GM23338 (cell line): ENCODE measurements at regions not wholly inside any gene's neighbourhood (a gene's known extent, or its start where the extent isn't known, plus 50 kb on each side); places are given as distances from the start of the nearest gene placed in this dataset.

Source experiments
- ATAC-seq: fragments of 200-7000 bp; cut with Tn5 transposase; 3 replicates; pipeline ENCODE4 v1.9.1; 2020
- DNase-seq: peaks from one replicate; pipeline ENCODE4 v3.0.0-alpha.2; 2015; ENCODE audit warnings: low spot score
- H2AFZ ChIP-seq: fragments of 200-600 bp; sonication (generic); 2 replicates; pipeline ENCODE4 v1.8.0; 2016; ENCODE audit warnings: antibody characterized with exemption, mild to moderate bottlenecking, moderate library complexity
- H3F3A ChIP-seq: fragments of 200-600 bp; sonication (generic); replicated peaks from 2 replicates; pipeline ENCODE4 v1.8.0; 2017; ENCODE audit warnings: antibody characterized with exemption, mixed run types, low read depth
- H3K27ac ChIP-seq: fragments of 200-600 bp; sonication (generic); 2 replicates; pipeline ENCODE4 v1.6.1; 2016; ENCODE audit warnings: low read depth
- H3K27me3 ChIP-seq: fragments of 200-600 bp; sonication (generic); 2 replicates; pipeline ENCODE4 v1.8.0; 2016; ENCODE audit warnings: mild to moderate bottlenecking, mixed run types, moderate library complexity; ENCODE audit not compliant: insufficient read depth
- H3K36me3 ChIP-seq: fragments of 200-600 bp; sonication (generic); 2 replicates; pipeline ENCODE4 v1.8.0; 2016; ENCODE audit warnings: mild to moderate bottlenecking; ENCODE audit not compliant: insufficient read depth
- H3K4me1 ChIP-seq: fragments of 200-600 bp; sonication (generic); 2 replicates; pipeline ENCODE4 v1.8.0; 2016; ENCODE audit warnings: mild to moderate bottlenecking, moderate library complexity; ENCODE audit not compliant: insufficient read depth
- H3K4me2 ChIP-seq: fragments of 200-600 bp; sonication (generic); 2 replicates; pipeline ENCODE4 v1.7.1; 2017; ENCODE audit warnings: mixed run types
- H3K4me3 ChIP-seq: fragments of 200-600 bp; sonication (generic); 2 replicates; pipeline ENCODE4 v1.6.1; 2016; ENCODE audit warnings: mixed run types
- H3K79me2 ChIP-seq: fragments of 200-600 bp; sonication (generic); replicated peaks from 2 replicates; pipeline ENCODE4 v1.8.0; 2017; ENCODE audit warnings: mild to moderate bottlenecking; ENCODE audit not compliant: insufficient read depth
- H3K9me2 ChIP-seq: fragments of 200-600 bp; sonication (generic); 2 replicates; pipeline ENCODE4 v1.8.0; 2017; ENCODE audit not compliant: insufficient read depth
- H4K20me1 ChIP-seq: fragments of 200-600 bp; sonication (generic); replicated peaks from 2 replicates; pipeline ENCODE4 v1.8.0; 2017; ENCODE audit warnings: mild to moderate bottlenecking; ENCODE audit not compliant: insufficient read depth
- H3K27ac Mint-ChIP-seq: 2 replicates; pipeline ENCODE4 v1.8.0; 2020; ENCODE audit warnings: inconsistent platforms, mild to moderate bottlenecking, moderate library complexity, mixed read lengths
- H3K27me3 Mint-ChIP-seq: 3 replicates; pipeline ENCODE4 v1.8.0; 2022; ENCODE audit warnings: low read depth, mild to moderate bottlenecking, moderate library complexity, mixed read lengths, inconsistent platforms; ENCODE audit not compliant: insufficient read depth, poor library complexity
- H3K36me3 Mint-ChIP-seq: 3 replicates; pipeline ENCODE4 v1.8.0; 2021; ENCODE audit warnings: low read depth, mild to moderate bottlenecking, inconsistent platforms, moderate library complexity, mixed read lengths
- H3K4me1 Mint-ChIP-seq: 3 replicates; pipeline ENCODE4 v1.8.0; 2020; ENCODE audit warnings: mild to moderate bottlenecking, inconsistent platforms, mixed read lengths
- H3K4me3 Mint-ChIP-seq: 3 replicates; pipeline ENCODE4 v1.8.0; 2021; ENCODE audit warnings: moderate library complexity, mild to moderate bottlenecking, inconsistent platforms, mixed read lengths
- H3K9me3 Mint-ChIP-seq: 3 replicates; pipeline ENCODE4 v1.8.0; 2020; ENCODE audit warnings: moderate library complexity, mild to moderate bottlenecking, inconsistent platforms, mixed read lengths
- CREB1 ChIP-seq: fragments of 250-450 bp; sonication (Bioruptor Pico); IDR thresholded peaks from 2 replicates; pipeline ENCODE4 v1.5.0; 2020; ENCODE audit warnings: low read depth, mild to moderate bottlenecking, moderate library complexity
- ETS1 ChIP-seq: IDR thresholded peaks from 2 replicates; pipeline ENCODE4 v1.6.1; 2016; ENCODE audit warnings: antibody characterized with exemption
- EZH2 ChIP-seq: fragments of 200-600 bp; sonication (generic); IDR thresholded peaks from one replicate; pipeline ENCODE4 v1.8.0; 2017; ENCODE audit warnings: antibody characterized with exemption, mild to moderate bottlenecking, low read depth; ENCODE audit not compliant: unreplicated experiment
- EZH2phosphoT487 ChIP-seq: fragments of 200-600 bp; sonication (generic); IDR thresholded peaks from one replicate; pipeline ENCODE4 v1.8.1; 2018; ENCODE audit warnings: antibody characterized with exemption; ENCODE audit not compliant: unreplicated experiment
- JUNB ChIP-seq: IDR thresholded peaks from one replicate; pipeline ENCODE4 v1.6.1; 2016; ENCODE audit warnings: antibody characterized with exemption; ENCODE audit not compliant: unreplicated experiment
- NANOG ChIP-seq: IDR thresholded peaks from 2 replicates; pipeline ENCODE4 v1.6.1; 2016; ENCODE audit warnings: antibody characterized with exemption, borderline replicate concordance
- POLR2AphosphoS5 ChIP-seq: IDR thresholded peaks from 2 replicates; pipeline ENCODE4 v1.6.1; 2016; ENCODE audit warnings: antibody characterized with exemption, low read depth
- REST ChIP-seq: IDR thresholded peaks from one replicate; pipeline ENCODE4 v1.6.1; 2018; ENCODE audit warnings: antibody characterized with exemption; ENCODE audit not compliant: unreplicated experiment
- STAT1 ChIP-seq: IDR thresholded peaks from one replicate; pipeline ENCODE4 v1.6.1; 2016; ENCODE audit warnings: antibody characterized with exemption; ENCODE audit not compliant: unreplicated experiment
- ZNF114 ChIP-seq: fragments of 250-450 bp; sonication (Bioruptor Pico); IDR thresholded peaks from 2 replicates; pipeline ENCODE4 v1.5.0; 2020; ENCODE audit warnings: mild to moderate bottlenecking, moderate library complexity
- ZNF331 ChIP-seq: fragments of 250-450 bp; sonication (Bioruptor Pico); IDR thresholded peaks from 2 replicates; pipeline ENCODE4 v1.5.0; 2020; ENCODE audit warnings: low read depth, mild to moderate bottlenecking, moderate library complexity
- TF ChIP-seq, protein P1 (sequence below): fragments of 250-450 bp; sonication (Bioruptor Pico); IDR thresholded peaks from 2 replicates; pipeline ENCODE4 v1.5.0; 2020; ENCODE audit warnings: mild to moderate bottlenecking, moderate library complexity
- TF ChIP-seq, protein P2 (sequence below), 2 experiments: fragments of 200-600 bp in 1 of 2; sonication (generic) in 1 of 2; conservative IDR thresholded peaks; 2 replicates each; pipeline versions ENCODE4 v1.5.1 to v1.6.1; 2016 to 2017; ENCODE audit warnings: antibody characterized with exemption in 2 of 2, low read depth in 2 of 2, mild to moderate bottlenecking in 2 of 2, moderate library complexity in 1 of 2

DNA sequence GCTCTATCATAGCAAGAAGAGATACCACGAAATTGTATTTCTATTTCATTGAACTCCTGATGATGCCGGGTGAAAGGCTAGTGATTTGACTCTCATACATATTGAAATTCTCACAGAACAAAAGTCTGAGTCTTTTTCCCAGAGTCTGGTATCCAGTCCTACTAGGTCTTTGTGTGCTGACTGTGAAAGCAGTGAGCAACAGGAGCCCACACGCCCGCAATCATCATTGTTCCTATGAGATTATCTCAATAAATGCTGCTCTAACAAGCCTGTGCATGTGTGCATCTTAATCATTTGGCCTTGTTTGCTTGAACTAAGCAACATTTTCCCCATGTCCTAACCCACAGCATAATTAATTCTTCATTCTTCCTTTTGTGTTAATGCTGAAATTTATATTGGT, 1466.0 kb downstream of the CDH11 start:
- no peaks in the 10 kb centered on the region for H3K9me3 Mint-ChIP-seq
- H3K36me3 ChIP-seq = no peaks in the 10 kb centered on the region
- no peak overlapping the region for H3K4me3 Mint-ChIP-seq
- no peak; the same call in 2 of the 3 replicates for ATAC-seq
- H3K36me3 Mint-ChIP-seq = no peaks in the 10 kb centered on the region
- peaks cover 5% of the 10 kb centered on the region; the same call in 1 of the 2 replicates for H3K4me1 ChIP-seq
- no peak overlapping the region for H3K4me3 ChIP-seq
- H3K4me2 ChIP-seq = no peak overlapping the region
- H3K79me2 ChIP-seq = no peaks in the 10 kb centered on the region
- DNase-seq = peak; percentile 3
- H2AFZ ChIP-seq = no peak overlapping the region
- no peaks in the 10 kb centered on the region for H3K27me3 Mint-ChIP-seq
- no peak overlapping the region for H3K27ac Mint-ChIP-seq
- H3K4me1 Mint-ChIP-seq = peaks cover 4% of the 10 kb centered on the region; the same call in 2 of the 3 replicates
- H3K27me3 ChIP-seq = no peaks in the 10 kb centered on the region
- no peaks in the 10 kb centered on the region; the same call in 1 of the 2 replicates for H4K20me1 ChIP-seq
- TF ChIP-seq CREB1 = no peak
- TF ChIP-seq, protein P1, sequence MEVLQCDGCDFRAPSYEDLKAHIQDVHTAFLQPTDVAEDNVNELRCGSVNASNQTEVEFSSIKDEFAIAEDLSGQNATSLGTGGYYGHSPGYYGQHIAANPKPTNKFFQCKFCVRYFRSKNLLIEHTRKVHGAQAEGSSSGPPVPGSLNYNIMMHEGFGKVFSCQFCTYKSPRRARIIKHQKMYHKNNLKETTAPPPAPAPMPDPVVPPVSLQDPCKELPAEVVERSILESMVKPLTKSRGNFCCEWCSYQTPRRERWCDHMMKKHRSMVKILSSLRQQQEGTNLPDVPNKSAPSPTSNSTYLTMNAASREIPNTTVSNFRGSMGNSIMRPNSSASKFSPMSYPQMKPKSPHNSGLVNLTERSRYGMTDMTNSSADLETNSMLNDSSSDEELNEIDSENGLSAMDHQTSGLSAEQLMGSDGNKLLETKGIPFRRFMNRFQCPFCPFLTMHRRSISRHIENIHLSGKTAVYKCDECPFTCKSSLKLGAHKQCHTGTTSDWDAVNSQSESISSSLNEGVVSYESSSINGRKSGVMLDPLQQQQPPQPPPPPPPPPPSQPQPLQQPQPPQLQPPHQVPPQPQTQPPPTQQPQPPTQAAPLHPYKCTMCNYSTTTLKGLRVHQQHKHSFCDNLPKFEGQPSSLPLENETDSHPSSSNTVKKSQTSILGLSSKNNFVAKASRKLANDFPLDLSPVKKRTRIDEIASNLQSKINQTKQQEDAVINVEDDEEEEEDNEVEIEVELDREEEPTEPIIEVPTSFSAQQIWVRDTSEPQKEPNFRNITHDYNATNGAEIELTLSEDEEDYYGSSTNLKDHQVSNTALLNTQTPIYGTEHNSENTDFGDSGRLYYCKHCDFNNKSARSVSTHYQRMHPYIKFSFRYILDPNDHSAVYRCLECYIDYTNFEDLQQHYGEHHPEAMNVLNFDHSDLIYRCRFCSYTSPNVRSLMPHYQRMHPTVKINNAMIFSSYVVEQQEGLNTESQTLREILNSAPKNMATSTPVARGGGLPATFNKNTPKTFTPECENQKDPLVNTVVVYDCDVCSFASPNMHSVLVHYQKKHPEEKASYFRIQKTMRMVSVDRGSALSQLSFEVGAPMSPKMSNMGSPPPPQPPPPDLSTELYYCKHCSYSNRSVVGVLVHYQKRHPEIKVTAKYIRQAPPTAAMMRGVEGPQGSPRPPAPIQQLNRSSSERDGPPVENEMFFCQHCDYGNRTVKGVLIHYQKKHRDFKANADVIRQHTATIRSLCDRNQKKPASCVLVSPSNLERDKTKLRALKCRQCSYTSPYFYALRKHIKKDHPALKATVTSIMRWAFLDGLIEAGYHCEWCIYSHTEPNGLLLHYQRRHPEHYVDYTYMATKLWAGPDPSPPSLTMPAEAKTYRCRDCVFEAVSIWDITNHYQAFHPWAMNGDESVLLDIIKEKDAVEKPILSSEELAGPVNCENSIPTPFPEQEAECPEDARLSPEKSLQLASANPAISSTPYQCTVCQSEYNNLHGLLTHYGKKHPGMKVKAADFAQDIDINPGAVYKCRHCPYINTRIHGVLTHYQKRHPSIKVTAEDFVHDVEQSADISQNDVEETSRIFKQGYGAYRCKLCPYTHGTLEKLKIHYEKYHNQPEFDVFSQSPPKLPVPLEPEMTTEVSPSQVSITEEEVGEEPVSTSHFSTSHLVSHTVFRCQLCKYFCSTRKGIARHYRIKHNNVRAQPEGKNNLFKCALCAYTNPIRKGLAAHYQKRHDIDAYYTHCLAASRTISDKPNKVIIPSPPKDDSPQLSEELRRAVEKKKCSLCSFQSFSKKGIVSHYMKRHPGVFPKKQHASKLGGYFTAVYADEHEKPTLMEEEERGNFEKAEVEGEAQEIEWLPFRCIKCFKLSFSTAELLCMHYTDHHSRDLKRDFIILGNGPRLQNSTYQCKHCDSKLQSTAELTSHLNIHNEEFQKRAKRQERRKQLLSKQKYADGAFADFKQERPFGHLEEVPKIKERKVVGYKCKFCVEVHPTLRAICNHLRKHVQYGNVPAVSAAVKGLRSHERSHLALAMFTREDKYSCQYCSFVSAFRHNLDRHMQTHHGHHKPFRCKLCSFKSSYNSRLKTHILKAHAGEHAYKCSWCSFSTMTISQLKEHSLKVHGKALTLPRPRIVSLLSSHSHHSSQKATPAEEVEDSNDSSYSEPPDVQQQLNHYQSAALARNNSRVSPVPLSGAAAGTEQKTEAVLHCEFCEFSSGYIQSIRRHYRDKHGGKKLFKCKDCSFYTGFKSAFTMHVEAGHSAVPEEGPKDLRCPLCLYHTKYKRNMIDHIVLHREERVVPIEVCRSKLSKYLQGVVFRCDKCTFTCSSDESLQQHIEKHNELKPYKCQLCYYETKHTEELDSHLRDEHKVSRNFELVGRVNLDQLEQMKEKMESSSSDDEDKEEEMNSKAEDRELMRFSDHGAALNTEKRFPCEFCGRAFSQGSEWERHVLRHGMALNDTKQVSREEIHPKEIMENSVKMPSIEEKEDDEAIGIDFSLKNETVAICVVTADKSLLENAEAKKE (CRISPR knock-in tag) = no peak
- no peak for TF ChIP-seq NANOG
- no peak for TF ChIP-seq ZNF331
- no peak for TF ChIP-seq EZH2
- TF ChIP-seq POLR2AphosphoS5 = no peak
- no peak for TF ChIP-seq STAT1
- TF ChIP-seq ETS1 = no peak
- TF ChIP-seq ZNF114 = no peak
- TF ChIP-seq, protein P2, sequence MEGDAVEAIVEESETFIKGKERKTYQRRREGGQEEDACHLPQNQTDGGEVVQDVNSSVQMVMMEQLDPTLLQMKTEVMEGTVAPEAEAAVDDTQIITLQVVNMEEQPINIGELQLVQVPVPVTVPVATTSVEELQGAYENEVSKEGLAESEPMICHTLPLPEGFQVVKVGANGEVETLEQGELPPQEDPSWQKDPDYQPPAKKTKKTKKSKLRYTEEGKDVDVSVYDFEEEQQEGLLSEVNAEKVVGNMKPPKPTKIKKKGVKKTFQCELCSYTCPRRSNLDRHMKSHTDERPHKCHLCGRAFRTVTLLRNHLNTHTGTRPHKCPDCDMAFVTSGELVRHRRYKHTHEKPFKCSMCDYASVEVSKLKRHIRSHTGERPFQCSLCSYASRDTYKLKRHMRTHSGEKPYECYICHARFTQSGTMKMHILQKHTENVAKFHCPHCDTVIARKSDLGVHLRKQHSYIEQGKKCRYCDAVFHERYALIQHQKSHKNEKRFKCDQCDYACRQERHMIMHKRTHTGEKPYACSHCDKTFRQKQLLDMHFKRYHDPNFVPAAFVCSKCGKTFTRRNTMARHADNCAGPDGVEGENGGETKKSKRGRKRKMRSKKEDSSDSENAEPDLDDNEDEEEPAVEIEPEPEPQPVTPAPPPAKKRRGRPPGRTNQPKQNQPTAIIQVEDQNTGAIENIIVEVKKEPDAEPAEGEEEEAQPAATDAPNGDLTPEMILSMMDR (conservative IDR thresholded peaks at IDR 0.05; ENCODE audit: low read depth in 2 of 2) = no peak
- TF ChIP-seq REST = no peak
- TF ChIP-seq JUNB = no peak
- no peak for TF ChIP-seq EZH2phosphoT487
- no peak overlapping the region for H3K27ac ChIP-seq
- H3F3A ChIP-seq = no peaks in the 10 kb centered on the region
- H3K9me2 ChIP-seq = no peaks in the 10 kb centered on the region
